ENCODE measurements at regions not wholly inside any gene's neighbourhood (a gene's known extent, or its start where the extent isn't known, plus 50 kb on each side); places are given as distances from the start of the nearest gene placed in this dataset.

DNA sequence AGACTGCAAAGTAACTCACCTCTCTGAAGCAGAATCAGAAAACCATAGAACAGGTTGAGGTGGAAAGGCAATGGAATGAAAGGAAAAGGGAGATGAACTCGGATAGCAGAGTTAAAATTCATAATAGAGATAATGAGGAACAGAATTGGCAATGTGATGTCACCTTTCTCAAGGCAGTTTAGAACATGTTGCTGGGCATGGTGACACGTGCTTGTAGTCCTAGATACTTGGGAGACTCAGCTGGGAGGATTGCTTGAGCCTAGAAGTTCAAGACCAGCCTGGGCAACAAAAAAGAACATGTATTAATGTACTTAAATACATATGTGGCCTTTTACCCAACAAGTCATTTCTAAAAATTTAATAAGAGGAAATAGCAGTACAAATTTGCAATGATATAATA is 81.6 kb upstream of the MIER3 start:
- Mint-ChIP-seq H3K27ac (ENCODE audit: unreplicated experiment) (no peak overlapping the region), H3K9me3 (ENCODE audit: unreplicated experiment) (no peaks in the 10 kb centered on the region), H3K27me3 (ENCODE audit: unreplicated experiment) (peaks cover 49% of the 10 kb centered on the region), H3K36me3 (ENCODE audit: unreplicated experiment) (no peaks in the 10 kb centered on the region), H3K4me3 (ENCODE audit: unreplicated experiment) (no peak overlapping the region), H3K4me1 (ENCODE audit: unreplicated experiment) (no peaks in the 10 kb centered on the region)
- TF ChIP-seq, protein P1, sequence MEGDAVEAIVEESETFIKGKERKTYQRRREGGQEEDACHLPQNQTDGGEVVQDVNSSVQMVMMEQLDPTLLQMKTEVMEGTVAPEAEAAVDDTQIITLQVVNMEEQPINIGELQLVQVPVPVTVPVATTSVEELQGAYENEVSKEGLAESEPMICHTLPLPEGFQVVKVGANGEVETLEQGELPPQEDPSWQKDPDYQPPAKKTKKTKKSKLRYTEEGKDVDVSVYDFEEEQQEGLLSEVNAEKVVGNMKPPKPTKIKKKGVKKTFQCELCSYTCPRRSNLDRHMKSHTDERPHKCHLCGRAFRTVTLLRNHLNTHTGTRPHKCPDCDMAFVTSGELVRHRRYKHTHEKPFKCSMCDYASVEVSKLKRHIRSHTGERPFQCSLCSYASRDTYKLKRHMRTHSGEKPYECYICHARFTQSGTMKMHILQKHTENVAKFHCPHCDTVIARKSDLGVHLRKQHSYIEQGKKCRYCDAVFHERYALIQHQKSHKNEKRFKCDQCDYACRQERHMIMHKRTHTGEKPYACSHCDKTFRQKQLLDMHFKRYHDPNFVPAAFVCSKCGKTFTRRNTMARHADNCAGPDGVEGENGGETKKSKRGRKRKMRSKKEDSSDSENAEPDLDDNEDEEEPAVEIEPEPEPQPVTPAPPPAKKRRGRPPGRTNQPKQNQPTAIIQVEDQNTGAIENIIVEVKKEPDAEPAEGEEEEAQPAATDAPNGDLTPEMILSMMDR (IDR thresholded peaks at IDR 0.05), result no peak
- DNase-seq (ENCODE audit: extremely low spot score, unreplicated experiment), result no peak

- H3K9me3 Mint-ChIP-seq (ENCODE audit: unreplicated experiment), result no peaks in the 10 kb centered on the region
- peak; percentile 25 for DNase-seq (ENCODE audit: extremely low spot score, unreplicated experiment)
- no peak overlapping the region for H3K27ac Mint-ChIP-seq (ENCODE audit: unreplicated experiment)
- TF ChIP-seq, protein P1 (IDR thresholded peaks at IDR 0.05), result no peak
- H3K4me1 Mint-ChIP-seq (ENCODE audit: unreplicated experiment), result no peaks in the 10 kb centered on the region
- no peaks in the 10 kb centered on the region for H3K36me3 Mint-ChIP-seq (ENCODE audit: unreplicated experiment)
- peaks cover 42% of the 10 kb centered on the region for H3K27me3 Mint-ChIP-seq (ENCODE audit: unreplicated experiment)
- H3K4me3 Mint-ChIP-seq (ENCODE audit: unreplicated experiment), result no peak overlapping the region
These were observed 82.4 kb upstream of the MIER3 start for GRCh38 chr5:57034201-57034916.

DNA sequence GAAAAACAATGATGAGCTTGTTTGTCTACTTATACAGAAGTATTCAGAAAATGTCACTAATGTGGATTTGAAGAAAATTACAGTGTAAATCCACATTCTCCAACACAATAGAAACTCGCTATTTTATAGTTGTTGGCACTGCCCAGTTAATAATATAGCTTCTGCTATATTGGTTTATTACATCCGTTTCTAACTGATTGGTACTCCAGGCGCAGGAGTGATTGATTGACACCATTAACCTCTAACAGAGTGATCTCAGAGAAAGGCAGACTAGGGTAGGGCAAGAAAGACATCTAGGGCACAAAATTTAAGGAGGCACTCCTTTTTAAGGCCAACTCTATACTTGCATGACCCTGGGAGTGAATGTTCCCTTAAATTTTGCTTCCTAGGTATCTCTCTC is 84.0 kb upstream of the MIER3 start:
- no peaks in the 10 kb centered on the region for H3K9me3 Mint-ChIP-seq (ENCODE audit: unreplicated experiment)
- TF ChIP-seq, protein P1 (IDR thresholded peaks at IDR 0.05), result no peak
- H3K27me3 Mint-ChIP-seq (ENCODE audit: unreplicated experiment), result peaks cover 47% of the 10 kb centered on the region
- no peak overlapping the region for H3K27ac Mint-ChIP-seq (ENCODE audit: unreplicated experiment)
- no peak overlapping the region for H3K4me3 Mint-ChIP-seq (ENCODE audit: unreplicated experiment)
- DNase-seq (ENCODE audit: extremely low spot score, unreplicated experiment), result no peak
- no peaks in the 10 kb centered on the region for H3K36me3 Mint-ChIP-seq (ENCODE audit: unreplicated experiment)
- no peaks in the 10 kb centered on the region for H3K4me1 Mint-ChIP-seq (ENCODE audit: unreplicated experiment)

DNA sequence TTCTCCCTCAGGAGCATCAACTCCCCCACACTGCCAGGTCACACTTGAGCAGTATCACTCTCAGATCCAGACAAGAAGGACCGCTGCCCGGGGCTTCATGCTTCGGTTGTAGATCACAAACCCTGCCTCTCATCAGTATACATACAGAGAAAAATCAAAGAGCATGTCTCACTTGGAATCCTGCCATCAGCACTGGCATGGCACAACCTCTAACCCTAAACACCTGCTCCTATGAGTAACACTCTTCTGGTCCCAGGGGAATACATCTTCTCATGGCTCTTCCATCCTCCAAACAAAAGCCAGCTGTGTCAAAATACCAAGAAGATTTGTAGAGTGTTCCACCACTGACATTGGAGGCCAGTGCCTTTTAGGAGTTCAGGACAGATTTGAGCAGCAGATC is 84.8 kb upstream of the MIER3 start:
- TF ChIP-seq, protein P1 (IDR thresholded peaks at IDR 0.05), result no peak
- Mint-ChIP-seq H3K27ac (ENCODE audit: unreplicated experiment) (no peak overlapping the region), H3K4me3 (ENCODE audit: unreplicated experiment) (no peak overlapping the region), H3K27me3 (ENCODE audit: unreplicated experiment) (peaks cover 42% of the 10 kb centered on the region), H3K36me3 (ENCODE audit: unreplicated experiment) (no peaks in the 10 kb centered on the region), H3K9me3 (ENCODE audit: unreplicated experiment) (no peaks in the 10 kb centered on the region), H3K4me1 (ENCODE audit: unreplicated experiment) (no peaks in the 10 kb centered on the region)
- DNase-seq (ENCODE audit: extremely low spot score, unreplicated experiment), result peak; percentile 49

GRCh38 chr5:57037355-57037754 is 85.4 kb upstream of the MIER3 start:
- peak; percentile 48 for DNase-seq (ENCODE audit: extremely low spot score, unreplicated experiment)
- H3K27me3 Mint-ChIP-seq (ENCODE audit: unreplicated experiment), result peaks cover 38% of the 10 kb centered on the region
- H3K36me3 Mint-ChIP-seq (ENCODE audit: unreplicated experiment), result no peaks in the 10 kb centered on the region
- no peak overlapping the region for H3K4me3 Mint-ChIP-seq (ENCODE audit: unreplicated experiment)
- no peak overlapping the region for H3K27ac Mint-ChIP-seq (ENCODE audit: unreplicated experiment)
- TF ChIP-seq, protein P1 (IDR thresholded peaks at IDR 0.05), result no peak
- no peaks in the 10 kb centered on the region for H3K4me1 Mint-ChIP-seq (ENCODE audit: unreplicated experiment)
- no peaks in the 10 kb centered on the region for H3K9me3 Mint-ChIP-seq (ENCODE audit: unreplicated experiment)

Data from osteocyte (in vitro differentiated cells).